ENCODE measurements at regions not wholly inside any gene's neighbourhood (a gene's known extent, or its start where the extent isn't known, plus 50 kb on each side); places are given as distances from the start of the nearest gene placed in this dataset.

GRCh38 chr7:47034180-47034579, 547.7 kb downstream of the TNS3 start:
- DNase-seq (ENCODE audit: low read depth in 1 of 2, low spot score in 2 of 2): no peak
- Histone ChIP-seq H2BK20ac (ENCODE audit: low read length) (no peak overlapping the region), H3K9ac (replicated peaks in 1 of 4; ENCODE audit: extremely low read depth in 1 of 4, low read depth in 3 of 4, low read length in 3 of 4) (no peak overlapping the region), H4K91ac (replicated peaks; ENCODE audit: insufficient read length, low read length) (no peak overlapping the region), H3K27ac (ENCODE audit: low read depth, low read length) (no peak overlapping the region), H3K36me3 (ENCODE audit: control insufficient read depth in 2 of 4, insufficient read depth in 4 of 4, low read length in 3 of 4) (no peaks in the 10 kb centered on the region), H3K4me3 (ENCODE audit: extremely low read depth in 1 of 4, insufficient read depth in 2 of 4, low read depth in 3 of 4, low read length in 4 of 4) (no peak overlapping the region), H3K56ac (replicated peaks; ENCODE audit: insufficient read length, low read depth, low read length) (no peak overlapping the region), H4K5ac (ENCODE audit: insufficient read length, low read depth, low read length) (no peak overlapping the region), H2AK5ac (ENCODE audit: low read depth, low read length) (no peak overlapping the region), H3K79me2 (ENCODE audit: control insufficient read depth in 1 of 2, insufficient read depth in 2 of 2, low read length in 2 of 2) (no peaks in the 10 kb centered on the region), H2BK120ac (replicated peaks; ENCODE audit: low read depth, low read length) (no peak overlapping the region), H4K20me1 (replicated peaks in 1 of 2; ENCODE audit: control insufficient read depth in 1 of 2, insufficient read depth in 2 of 2, low read length in 2 of 2) (peaks cover 0 to 2% of the 10 kb centered on the region in 2 experiments), H2AFZ (ENCODE audit: low read length) (no peak overlapping the region), H3K23me2 (ENCODE audit: low read depth, low read length) (peaks cover 3% of the 10 kb centered on the region; the same call in 1 of the 2 replicates), H2BK12ac (ENCODE audit: low read depth, low read length) (no peak overlapping the region), H2BK15ac (ENCODE audit: low read length) (no peak overlapping the region), H3K18ac (ENCODE audit: extremely low read depth, low read length) (no peak overlapping the region), H3K23ac (ENCODE audit: insufficient read length) (no peak overlapping the region), H3K9me3 (ENCODE audit: insufficient read depth in 2 of 2, low read depth in 1 of 2, low read length in 1 of 2) (no peaks in the 10 kb centered on the region), H4K8ac (ENCODE audit: extremely low read depth, insufficient read depth, low read length) (no peak overlapping the region), H3K4me1 (replicated peaks in 1 of 4; ENCODE audit: control insufficient read depth in 3 of 4, insufficient read depth in 4 of 4, low read length in 3 of 4) (peaks cover 2 to 7% (median 6%) of the 10 kb centered on the region in 4 experiments; a peak in 5 of 7 replicates), H3K4me2 (ENCODE audit: insufficient read depth in 1 of 2, low read depth in 2 of 2, low read length in 2 of 2) (no peak overlapping the region), H3K79me1 (ENCODE audit: low read depth, low read length) (no peaks in the 10 kb centered on the region), H3K4ac (replicated peaks; ENCODE audit: insufficient read length, low read depth, low read length) (no peak overlapping the region), H3K14ac (ENCODE audit: insufficient read length) (no peak overlapping the region), H3K27me3 (replicated peaks in 1 of 4; ENCODE audit: control insufficient read depth in 3 of 4, extremely low read depth in 1 of 4, insufficient read depth in 3 of 4, low read length in 3 of 4) (peaks cover 0 to 3% (median 0%) of the 10 kb centered on the region in 4 experiments; a peak in 2 of 7 replicates), H2BK5ac (ENCODE audit: low read depth, low read length) (no peak overlapping the region)
- FAIRE-seq: no peak
- ChIA-PET CTCF (ENCODE audit: partially characterized antibody) (interaction anchor here (0.5 kb wide), 1 partner anchor 252 kb away, joined by 3 read pairs; no protein-coding TSS in a partner anchor), POLR2A (ENCODE audit: partially characterized antibody) (no interaction called here)
- WGBS, 2 experiments (ENCODE audit: extremely low coverage in 1 of 2, insufficient coverage in 1 of 2, insufficient read length in 1 of 2, insufficient replicate concordance in 2 of 2, low coverage in 1 of 2, low lambda C conversion rate in 2 of 2, missing lambda C conversion rate in 1 of 2): 98% methylated on average over 2 of the region's 2 CpGs; no CpG with 5 or more reads in 1 of the 2 experiments
- TF ChIP-seq ASH2L (IDR thresholded peaks at IDR 0.05; ENCODE audit: low read length) (no peak), KDM1A (IDR thresholded peaks at IDR 0.05; ENCODE audit: borderline replicate concordance, low read length) (no peak), KDM4A (IDR thresholded peaks at IDR 0.05; ENCODE audit: low read depth, low read length, severe bottlenecking) (no peak), RFX5 (IDR thresholded peaks at IDR 0.05; ENCODE audit: borderline replicate concordance, low read depth, low read length) (no peak), HDAC2 (IDR thresholded peaks at IDR 0.05; ENCODE audit: borderline replicate concordance in 1 of 2, low read depth in 2 of 2, low read length in 2 of 2) (no peak), USF2 (IDR thresholded peaks at IDR 0.05; ENCODE audit: low read length) (no peak), RBBP5 (IDR thresholded peaks at IDR 0.05; ENCODE audit: borderline replicate concordance, low read depth, low read length) (no peak), HDAC6 (IDR thresholded peaks at IDR 0.05; ENCODE audit: low read depth, low read length) (no peak), CHD1 (IDR thresholded peaks at IDR 0.05; ENCODE audit: low read depth, low read length) (no peak), BCL11A (IDR thresholded peaks at IDR 0.05; ENCODE audit: low read depth in 2 of 2, low read length in 2 of 2) (no peak), RAD21 (IDR thresholded peaks at IDR 0.05 in 1 of 2, conservative IDR thresholded peaks at IDR 0.05 in 1 of 2; ENCODE audit: low read depth in 2 of 2, low read length in 2 of 2) (no peak), POU5F1 (IDR thresholded peaks at IDR 0.05; ENCODE audit: low read depth, low read length) (no peak), TAF7 (optimal IDR thresholded peaks at IDR 0.05; ENCODE audit: borderline replicate concordance, low read depth, low read length) (no peak)

Data from H1 (cell line).